ENCODE measurements at regions not wholly inside any gene's neighbourhood (a gene's known extent, or its start where the extent isn't known, plus 50 kb on each side); places are given as distances from the start of the nearest gene placed in this dataset.

- DNase-seq = no peak
These were observed 68.4 kb downstream of the MAGEF1 start for GRCh38 chr3:184643442-184643841.

GRCh38 chr3:184642631-184643285 lies 69.1 kb downstream of the MAGEF1 start:
- ATAC-seq (no peak), DNase-seq (no peak)
- H3K4me1 ChIP-seq = no peaks in the 10 kb centered on the region
- no peak for TF ChIP-seq CTCF (IDR thresholded peaks at IDR 0.05)
- H3K27me3 ChIP-seq = no peaks in the 10 kb centered on the region
- intact Hi-C loops (cut with DNase I) = no loop called here
- no peaks in the 10 kb centered on the region for H3K9me3 ChIP-seq
- no peak overlapping the region for H3K27ac ChIP-seq
- no peak overlapping the region for H3K4me3 ChIP-seq
- no peaks in the 10 kb centered on the region for H3K36me3 ChIP-seq

More at GRCh38 chr3:184643442-184643841, 68.4 kb downstream of the MAGEF1 start:
- no peak overlapping the region for H3K4me3 ChIP-seq
- no peaks in the 10 kb centered on the region for H3K4me1 ChIP-seq
- TF ChIP-seq CTCF (IDR thresholded peaks at IDR 0.05) = no peak
- H3K36me3 ChIP-seq = no peaks in the 10 kb centered on the region
- no peaks in the 10 kb centered on the region for H3K9me3 ChIP-seq
- no peak overlapping the region for H3K27ac ChIP-seq
- ATAC-seq = no peak
- intact Hi-C loops (cut with DNase I) = no loop called here
- H3K27me3 ChIP-seq = no peaks in the 10 kb centered on the region

- Histone ChIP-seq H3K4me1 (no peaks in the 10 kb centered on the region), H3K4me3 (no peak overlapping the region), H3K27ac (no peak overlapping the region), H3K9me3 (no peaks in the 10 kb centered on the region), H3K27me3 (no peaks in the 10 kb centered on the region), H3K36me3 (no peaks in the 10 kb centered on the region)
- DNase-seq (no peak), ATAC-seq (no peak)
- no peak for TF ChIP-seq CTCF (IDR thresholded peaks at IDR 0.05)
- intact Hi-C loops (cut with DNase I) = no loop called here
These were observed 70.4 kb downstream of the MAGEF1 start for GRCh38 chr3:184641430-184641829.

GRCh38 chr3:184639351-184639750 lies 72.5 kb downstream of the MAGEF1 start:
- H3K27me3 ChIP-seq = no peaks in the 10 kb centered on the region
- ATAC-seq = no peak
- H3K27ac ChIP-seq = no peak overlapping the region
- no peaks in the 10 kb centered on the region for H3K36me3 ChIP-seq
- intact Hi-C loops (cut with DNase I) = no loop called here
- H3K4me3 ChIP-seq = no peak overlapping the region
- no peaks in the 10 kb centered on the region for H3K9me3 ChIP-seq
- no peak for TF ChIP-seq CTCF (IDR thresholded peaks at IDR 0.05)
- H3K4me1 ChIP-seq = no peaks in the 10 kb centered on the region
- no peak for DNase-seq

- no peak overlapping the region for H3K4me3 ChIP-seq
These were observed 74.2 kb downstream of the MAGEF1 start for GRCh38 chr3:184637705-184638104.

More at GRCh38 chr3:184637705-184638104, 74.2 kb downstream of the MAGEF1 start:
- intact Hi-C loops (cut with DNase I) = no loop called here
- Histone ChIP-seq H3K4me1 (no peaks in the 10 kb centered on the region), H3K36me3 (no peaks in the 10 kb centered on the region), H3K9me3 (no peaks in the 10 kb centered on the region), H3K27ac (no peak overlapping the region), H3K27me3 (no peaks in the 10 kb centered on the region)
- DNase-seq (no peak), ATAC-seq (peak; percentile 45)
- TF ChIP-seq CTCF (IDR thresholded peaks at IDR 0.05) = no peak
